H1 (cell line): ENCODE measurements at regions not wholly inside any gene's neighbourhood (a gene's known extent, or its start where the extent isn't known, plus 50 kb on each side); places are given as distances from the start of the nearest gene placed in this dataset.

Experiments used
- CTCF ChIA-PET: fragments of 300-600 bp; sonication (Branson Sonifier 250); formaldehyde crosslinking; loops from one replicate; lab custom pipeline; 2021; ENCODE audit not compliant: partially characterized antibody; lab: Charles Lee
- POLR2A ChIA-PET: fragments of 300-600 bp; sonication (Branson Sonifier 250); formaldehyde crosslinking; loops from one replicate; lab custom pipeline; 2021; ENCODE audit warnings: inconsistent platforms; ENCODE audit not compliant: partially characterized antibody; lab: Charles Lee
- DNase-seq, 2 experiments: peaks; one replicate each; pipeline versions ENCODE4 v3.0.0 to v3.0.0-alpha.2; 2010 to 2022; ENCODE audit warnings: low spot score in 2 of 2, low read depth in 1 of 2, mixed read lengths in 1 of 2
- FAIRE-seq: peaks from 2 replicates; lab custom pipeline; 2011; peaks lifted over from hg19 to GRCh38; lab: Jason Lieb, UNC
- H2AFZ ChIP-seq: 2 replicates; pipeline ENCODE4 v1.8.1; 2012; ENCODE audit warnings: low read length, inconsistent platforms
- H2AK5ac ChIP-seq: 2 replicates; pipeline ENCODE4 v1.6.1; 2013; ENCODE audit warnings: low read depth, low read length
- H2BK120ac ChIP-seq: replicated peaks from 2 replicates; pipeline ENCODE3; 2013; ENCODE audit warnings: low read depth, low read length, inconsistent platforms
- H2BK12ac ChIP-seq: 2 replicates; pipeline ENCODE4 v1.6.1; 2013; ENCODE audit warnings: low read depth, low read length
- H2BK15ac ChIP-seq: 2 replicates; pipeline ENCODE4 v1.6.1; 2013; ENCODE audit warnings: low read length
- H2BK20ac ChIP-seq: 2 replicates; pipeline ENCODE4 v1.6.1; 2013; ENCODE audit warnings: low read length
- H2BK5ac ChIP-seq: 2 replicates; pipeline ENCODE4 v1.6.1; 2013; ENCODE audit warnings: low read depth, low read length
- H3K14ac ChIP-seq: 2 replicates; pipeline ENCODE4 v1.6.1; 2013; ENCODE audit warnings: inconsistent platforms; ENCODE audit not compliant: insufficient read length
- H3K18ac ChIP-seq: 2 replicates; pipeline ENCODE4 v1.6.1; 2013; ENCODE audit warnings: low read length; ENCODE audit errors: extremely low read depth
- H3K23ac ChIP-seq: 2 replicates; pipeline ENCODE4 v1.6.1; 2013; ENCODE audit warnings: inconsistent platforms; ENCODE audit not compliant: insufficient read length
- H3K23me2 ChIP-seq: 2 replicates; pipeline ENCODE4 v1.6.1; 2013; ENCODE audit warnings: low read depth, low read length
- H3K27ac ChIP-seq: 2 replicates; pipeline ENCODE4 v1.6.1; 2011; ENCODE audit warnings: low read depth, low read length, inconsistent platforms
- H3K27me3 ChIP-seq, 4 experiments: replicated peaks in 1 of 4; 1 replicate in 1 of 4; 2 replicates in 3 of 4; pipeline versions ENCODE4 v1.6.1 to v1.8.1; 2011 to 2013; ENCODE audit warnings: low read length in 3 of 4, mild to moderate bottlenecking in 3 of 4, inconsistent platforms in 2 of 4, mixed read lengths in 2 of 4, moderate library complexity in 1 of 4; ENCODE audit not compliant: control insufficient read depth in 3 of 4, insufficient read depth in 3 of 4; ENCODE audit errors: extremely low read depth in 1 of 4
- H3K36me3 ChIP-seq, 4 experiments: 2 replicates each; pipeline versions ENCODE4 v1.6.1 to v1.8.1; 2011 to 2013; ENCODE audit warnings: mild to moderate bottlenecking in 4 of 4, low read length in 3 of 4, moderate library complexity in 2 of 4, control low read depth in 1 of 4, inconsistent platforms in 1 of 4; ENCODE audit not compliant: insufficient read depth in 4 of 4, control insufficient read depth in 2 of 4
- H3K4ac ChIP-seq: replicated peaks from 2 replicates; pipeline ENCODE3; 2013; ENCODE audit warnings: low read length, low read depth, mixed read lengths, inconsistent platforms; ENCODE audit not compliant: insufficient read length
- H3K4me1 ChIP-seq, 4 experiments: replicated peaks in 1 of 4; 1 replicate in 1 of 4; 2 replicates in 3 of 4; pipeline versions ENCODE4 v1.6.1 to v1.8.1; 2011 to 2013; ENCODE audit warnings: low read length in 3 of 4, inconsistent platforms in 2 of 4, mixed read lengths in 1 of 4; ENCODE audit not compliant: insufficient read depth in 4 of 4, control insufficient read depth in 3 of 4
- H3K4me2 ChIP-seq, 2 experiments: 2 replicates each; pipeline versions ENCODE4 v1.6.1 to v1.8.1; 2011 to 2013; ENCODE audit warnings: low read depth in 2 of 2, low read length in 2 of 2, control low read depth in 1 of 2, inconsistent platforms in 1 of 2, mild to moderate bottlenecking in 1 of 2; ENCODE audit not compliant: insufficient read depth in 1 of 2
- H3K4me3 ChIP-seq, 4 experiments: fragments of 200-600, 300-600 bp in 1 of 4; sonication (generic), shearing (Covaris generic), sonication (Bioruptor Twin) in 1 of 4; 2 replicates each; pipeline versions ENCODE4 v1.5.1 to v1.8.1; 2011 to 2016; ENCODE audit warnings: low read length in 4 of 4, low read depth in 3 of 4, control low read depth in 2 of 4, inconsistent platforms in 2 of 4, mild to moderate bottlenecking in 2 of 4, mixed read lengths in 1 of 4, moderate library complexity in 1 of 4; ENCODE audit not compliant: insufficient read depth in 2 of 4; ENCODE audit errors: extremely low read depth in 1 of 4
- H3K56ac ChIP-seq: replicated peaks from 2 replicates; pipeline ENCODE3; 2013; ENCODE audit warnings: low read depth, mild to moderate bottlenecking, mixed read lengths, low read length, inconsistent platforms; ENCODE audit not compliant: insufficient read length
- H3K79me1 ChIP-seq: 2 replicates; pipeline ENCODE4 v1.6.1; 2013; ENCODE audit warnings: low read depth, low read length, control low read depth
- H3K79me2 ChIP-seq, 2 experiments: 2 replicates each; pipeline versions ENCODE4 v1.6.1 to v1.8.1; 2012 to 2013; ENCODE audit warnings: low read length in 2 of 2, mild to moderate bottlenecking in 2 of 2, inconsistent platforms in 1 of 2; ENCODE audit not compliant: insufficient read depth in 2 of 2, control insufficient read depth in 1 of 2
- H3K9ac ChIP-seq, 4 experiments: replicated peaks in 1 of 4; 1 replicate in 1 of 4; 2 replicates in 3 of 4; pipeline versions ENCODE4 v1.6.1 to v1.8.1; 2011 to 2013; ENCODE audit warnings: low read depth in 3 of 4, low read length in 3 of 4, control low read depth in 2 of 4, mild to moderate bottlenecking in 2 of 4, moderate library complexity in 2 of 4, inconsistent platforms in 1 of 4; ENCODE audit errors: extremely low read depth in 1 of 4
- H3K9me3 ChIP-seq, 2 experiments: 2 replicates each; pipeline versions ENCODE4 v1.6.1 to v1.8.1; 2012 to 2013; ENCODE audit warnings: mild to moderate bottlenecking in 2 of 2, moderate library complexity in 2 of 2, control low read depth in 1 of 2, inconsistent platforms in 1 of 2, low read depth in 1 of 2, low read length in 1 of 2, mixed read lengths in 1 of 2; ENCODE audit not compliant: insufficient read depth in 2 of 2
- H4K20me1 ChIP-seq, 2 experiments: replicated peaks in 1 of 2; 2 replicates each; pipeline versions ENCODE3 to v1.8.1; 2011 to 2013; ENCODE audit warnings: inconsistent platforms in 2 of 2, low read length in 2 of 2, mild to moderate bottlenecking in 1 of 2; ENCODE audit not compliant: insufficient read depth in 2 of 2, control insufficient read depth in 1 of 2
- H4K5ac ChIP-seq: 2 replicates; pipeline ENCODE4 v1.6.1; 2013; ENCODE audit warnings: low read length, low read depth, mixed read lengths, inconsistent platforms; ENCODE audit not compliant: insufficient read length
- H4K8ac ChIP-seq: 2 replicates; pipeline ENCODE4 v1.8.0; 2013; ENCODE audit warnings: mild to moderate bottlenecking, moderate library complexity, low read length, inconsistent platforms; ENCODE audit not compliant: insufficient read depth; ENCODE audit errors: extremely low read depth
- H4K91ac ChIP-seq: replicated peaks from 2 replicates; pipeline ENCODE3; 2013; ENCODE audit warnings: low read length, mixed read lengths, inconsistent platforms; ENCODE audit not compliant: insufficient read length
- KDM5A ChIP-seq: fragments of 200-600 bp; IDR thresholded peaks from 2 replicates; pipeline ENCODE4 v1.7.1; 2012; ENCODE audit warnings: mild to moderate bottlenecking, low read length, inconsistent platforms, mixed read lengths
- POLR2AphosphoS5 ChIP-seq: IDR thresholded peaks from 2 replicates; pipeline ENCODE4 v1.6.1; 2011; ENCODE audit warnings: low read depth, low read length
- SIX5 ChIP-seq: IDR thresholded peaks from 2 replicates; pipeline ENCODE4 v1.6.1; 2011; ENCODE audit warnings: mild to moderate bottlenecking, low read depth, low read length
- WGBS, 2 experiments: shearing (Covaris generic) in 1 of 2; methylation state at CpG; one replicate each; pipeline versions ENCODE4 v1.1.6 to v1.1.7; 2013 to 2015; ENCODE audit warnings: low lambda C conversion rate in 2 of 2, mixed read lengths in 2 of 2, inconsistent platforms in 1 of 2, low coverage in 1 of 2, missing lambda C conversion rate in 1 of 2; ENCODE audit not compliant: insufficient replicate concordance in 2 of 2, insufficient coverage in 1 of 2, insufficient read length in 1 of 2; ENCODE audit errors: extremely low coverage in 1 of 2, missing lambda C conversion rate in 1 of 2; 5-methylcytosine and 5-hydroxymethylcytosine counted together

DNA sequence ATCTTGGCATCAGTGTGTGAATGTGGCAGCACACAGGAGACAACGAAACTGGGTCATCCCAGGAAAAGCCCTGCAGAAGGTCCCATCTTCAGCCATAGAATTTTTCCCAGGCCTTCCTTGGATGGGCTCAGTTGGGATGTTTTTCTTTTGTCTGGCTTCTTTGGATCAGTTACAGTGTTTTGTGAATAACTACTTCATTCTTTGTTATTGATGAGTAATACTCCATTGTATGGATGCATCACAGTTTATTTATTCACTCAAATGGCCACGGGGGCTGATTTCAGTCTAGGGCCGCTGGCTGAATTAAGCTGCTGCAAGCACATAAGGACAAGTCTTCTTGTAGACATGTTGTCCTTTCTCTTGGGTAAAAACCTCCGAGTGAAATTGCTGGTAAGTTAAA lies 81.3 kb upstream of the CD93 start:
- Histone ChIP-seq H4K5ac (no peak overlapping the region), H3K23me2 (no peaks in the 10 kb centered on the region), H2BK120ac (no peak overlapping the region), H3K18ac (no peak overlapping the region), H2AFZ (no peak overlapping the region), H3K79me2 (no peaks in the 10 kb centered on the region), H3K27ac (no peak overlapping the region), H4K8ac (no peak overlapping the region), H3K4me2 (no peak overlapping the region), H3K9ac (no peak overlapping the region), H3K4ac (no peak overlapping the region), H4K20me1 (no peaks in the 10 kb centered on the region), H3K79me1 (no peaks in the 10 kb centered on the region), H2BK12ac (no peak overlapping the region), H3K9me3 (no peaks in the 10 kb centered on the region), H2BK15ac (no peak overlapping the region), H3K4me3 (no peak overlapping the region), H3K14ac (no peak overlapping the region), H3K23ac (no peak overlapping the region), H2BK20ac (no peak overlapping the region), H3K36me3 (no peaks in the 10 kb centered on the region), H2BK5ac (no peak overlapping the region), H2AK5ac (no peak overlapping the region), H4K91ac (no peak overlapping the region), H3K4me1 (no peaks in the 10 kb centered on the region; a peak in 1 of 7 replicates), H3K27me3 (no peaks in the 10 kb centered on the region), H3K56ac (no peak overlapping the region)
- DNase-seq (no peak), FAIRE-seq (no peak)
- CTCF ChIA-PET = interaction anchor here (2.1 kb wide), 1 partner anchor 116 kb away, joined by 6 read pairs; no protein-coding TSS in a partner anchor
- POLR2A ChIA-PET = no interaction called here
- TF ChIP-seq KDM5A (no peak), POLR2AphosphoS5 (no peak), SIX5 (no peak)
- 93% methylated on average over 4 of the region's 4 CpGs; no CpG with 5 or more reads in 1 of the 2 experiments for WGBS, 2 experiments
